Keratinocyte (primary cell): ENCODE measurements at regions not wholly inside any gene's neighbourhood (a gene's known extent, or its start where the extent isn't known, plus 50 kb on each side); places are given as distances from the start of the nearest gene placed in this dataset.

Experiments used
- DNase-seq: peaks from one replicate; pipeline ENCODE4 v3.0.0-alpha.2; 2011; ENCODE audit warnings: low read depth, missing footprints, low spot score
- FAIRE-seq: peaks from 2 replicates; lab custom pipeline; 2011; peaks lifted over from hg19 to GRCh38; lab: Jason Lieb, UNC
- H2AFZ ChIP-seq: 2 replicates; pipeline ENCODE4 v1.6.0; 2012; ENCODE audit warnings: low read length, control low read depth, inconsistent platforms; ENCODE audit not compliant: control insufficient read depth
- H3K27ac ChIP-seq: 2 replicates; pipeline ENCODE4 v1.5.1; 2011; ENCODE audit warnings: low read length; ENCODE audit not compliant: control insufficient read depth, insufficient read depth
- H3K27me3 ChIP-seq: 3 replicates; pipeline ENCODE4 v1.6.0; 2011; ENCODE audit warnings: low read length; ENCODE audit not compliant: control insufficient read depth, insufficient read depth; ENCODE audit errors: extremely low read depth
- H3K36me3 ChIP-seq, 2 experiments: 2 replicates in 1 of 2; 3 replicates in 1 of 2; pipeline ENCODE4 v1.5.1; 2011; ENCODE audit warnings: low read length in 2 of 2, mild to moderate bottlenecking in 1 of 2; ENCODE audit not compliant: control insufficient read depth in 2 of 2, insufficient read depth in 2 of 2; ENCODE audit errors: extremely low read depth in 1 of 2
- H3K4me1 ChIP-seq: 3 replicates; pipeline ENCODE4 v1.5.1; 2011; ENCODE audit warnings: low read length; ENCODE audit not compliant: control insufficient read depth, insufficient read depth; ENCODE audit errors: extremely low read depth
- H3K4me2 ChIP-seq: 3 replicates; pipeline ENCODE4 v1.6.0; 2011; ENCODE audit warnings: low read depth, low read length; ENCODE audit not compliant: control insufficient read depth, insufficient read depth; ENCODE audit errors: extremely low read depth
- H3K4me3 ChIP-seq, 3 experiments: fragments of 200-600 bp in 1 of 3; sonication (generic) in 1 of 3; 2 replicates in 2 of 3; 3 replicates in 1 of 3; pipeline ENCODE4 v1.5.1; 2011 to 2016; ENCODE audit warnings: low read length in 3 of 3, mild to moderate bottlenecking in 3 of 3, control low read depth in 2 of 3, inconsistent platforms in 1 of 3, low read depth in 1 of 3, mixed read lengths in 1 of 3, mixed run types in 1 of 3, moderate library complexity in 1 of 3; ENCODE audit not compliant: control insufficient read depth in 2 of 3, insufficient read depth in 2 of 3; ENCODE audit errors: extremely low read depth in 1 of 3
- H3K79me2 ChIP-seq: 2 replicates; pipeline ENCODE4 v1.6.0; 2012; ENCODE audit warnings: low read length; ENCODE audit not compliant: control insufficient read depth, insufficient read depth
- H3K9ac ChIP-seq: 3 replicates; pipeline ENCODE4 v1.6.0; 2011; ENCODE audit warnings: low read length; ENCODE audit not compliant: control insufficient read depth, insufficient read depth; ENCODE audit errors: extremely low read depth
- H3K9me1 ChIP-seq: 3 replicates; pipeline ENCODE4 v1.6.0; 2011; ENCODE audit warnings: low read length; ENCODE audit not compliant: control insufficient read depth, insufficient read depth; ENCODE audit errors: extremely low read depth
- H3K9me3 ChIP-seq: 2 replicates; pipeline ENCODE4 v1.5.1; 2012; ENCODE audit warnings: low read depth, low read length; ENCODE audit not compliant: control insufficient read depth
- H4K20me1 ChIP-seq: 3 replicates; pipeline ENCODE4 v1.6.0; 2011; ENCODE audit warnings: low read length; ENCODE audit not compliant: control insufficient read depth, insufficient read depth; ENCODE audit errors: extremely low read depth
- CTCF ChIP-seq, 3 experiments: IDR thresholded peaks in 1 of 3; conservative IDR thresholded peaks in 1 of 3; optimal IDR thresholded peaks in 1 of 3; 2 replicates in 2 of 3; 3 replicates in 1 of 3; pipeline versions ENCODE3 to v1.5.1; 2011; ENCODE audit warnings: low read length in 3 of 3, mild to moderate bottlenecking in 3 of 3, moderate library complexity in 2 of 3, control low read depth in 1 of 3, inconsistent platforms in 1 of 3; ENCODE audit not compliant: insufficient read depth in 2 of 3; ENCODE audit errors: extremely low read depth in 1 of 3
- EZH2 ChIP-seq: IDR thresholded peaks from one replicate; pipeline ENCODE4 v1.6.1; 2012; ENCODE audit warnings: inconsistent platforms, mild to moderate bottlenecking, low read length, moderate library complexity
- dilution Hi-C: fragments of 300-500 bp; cut with MboI; formaldehyde crosslinking; loops from one replicate; pipeline ENCODE4 v1.7.0; 2020; ENCODE audit warnings: low sequenced_read_pairs; ENCODE audit not compliant: extremely low pct_ligation_motif_present

GRCh38 chr5:174182111-174182510 is 136.6 kb downstream of the NSG2 start:
- Histone ChIP-seq H3K4me2 (no peak overlapping the region), H3K27me3 (no peaks in the 10 kb centered on the region), H3K79me2 (no peaks in the 10 kb centered on the region), H3K9me3 (no peaks in the 10 kb centered on the region), H3K4me3 (no peak overlapping the region), H2AFZ (no peak overlapping the region), H3K9ac (no peak overlapping the region), H3K36me3 (no peaks in the 10 kb centered on the region), H3K9me1 (no peaks in the 10 kb centered on the region), H3K4me1 (no peaks in the 10 kb centered on the region), H3K27ac (no peak overlapping the region), H4K20me1 (no peaks in the 10 kb centered on the region)
- dilution Hi-C loops: no loop called here
- FAIRE-seq (no peak), DNase-seq (no peak)
- TF ChIP-seq EZH2 (no peak), CTCF (optimal IDR thresholded peaks at IDR 0.05 in 1 of 3, IDR thresholded peaks at IDR 0.05 in 1 of 3, conservative IDR thresholded peaks at IDR 0.05 in 1 of 3; ENCODE audit: extremely low read depth in 1 of 3, insufficient read depth in 2 of 3, low read length in 3 of 3) (no peak)

- FAIRE-seq: no peak
- TF ChIP-seq CTCF (optimal IDR thresholded peaks at IDR 0.05 in 1 of 3, IDR thresholded peaks at IDR 0.05 in 1 of 3, conservative IDR thresholded peaks at IDR 0.05 in 1 of 3; ENCODE audit: extremely low read depth in 1 of 3, insufficient read depth in 2 of 3, low read length in 3 of 3) (no peak), EZH2 (no peak)
- Histone ChIP-seq H3K79me2 (no peaks in the 10 kb centered on the region), H3K4me2 (no peak overlapping the region), H3K27me3 (no peaks in the 10 kb centered on the region), H3K9me1 (no peaks in the 10 kb centered on the region), H2AFZ (no peak overlapping the region), H3K9ac (no peak overlapping the region), H3K27ac (no peak overlapping the region), H3K4me1 (no peaks in the 10 kb centered on the region), H4K20me1 (no peaks in the 10 kb centered on the region), H3K4me3 (no peak overlapping the region), H3K36me3 (no peaks in the 10 kb centered on the region), H3K9me3 (no peaks in the 10 kb centered on the region)
- DNase-seq: no peak
- dilution Hi-C loops: no loop called here
These were observed 138.2 kb downstream of the NSG2 start for GRCh38 chr5:174183701-174184100.
